IMR-90 (cell line): ENCODE measurements at regions not wholly inside any gene's neighbourhood (a gene's known extent, or its start where the extent isn't known, plus 50 kb on each side); places are given as distances from the start of the nearest gene placed in this dataset.

Experiments
- ATAC-seq: fragments of 200-7000 bp; cut with Tn5 transposase; 2 replicates; pipeline ENCODE4 v1.9.1; 2020; ENCODE audit warnings: low read depth, mild to moderate bottlenecking, moderate library complexity
- BruUV-seq: library from RNA; stranded (reverse); fragments of 400-500 nt; replicated peaks from 2 replicates; lab custom pipeline; 2021; lab: Mats Ljungman, UMichigan
- CTCF ChIA-PET: fragments of 300-600 bp; formaldehyde crosslinking; extraction: SDS; loops from one replicate; lab custom pipeline; 2021; ENCODE audit warnings: antibody characterized with exemption; lab: Yijun Ruan, JAX
- POLR2A ChIA-PET: fragments of 300-600 bp; sonication (Branson Sonifier 250); formaldehyde crosslinking; loops from one replicate; lab custom pipeline; 2022; ENCODE audit warnings: antibody characterized with exemption; ENCODE audit not compliant: unreplicated experiment; lab: Charles Lee
- DNase-seq: peaks from one replicate; pipeline ENCODE4 v3.0.0; 2013
- H2AFZ ChIP-seq: replicated peaks from 2 replicates; pipeline ENCODE3; 2013; ENCODE audit warnings: low read length, mild to moderate bottlenecking; ENCODE audit not compliant: poor library complexity
- H2AK5ac ChIP-seq: 2 replicates; pipeline ENCODE4 v1.6.1; 2013; ENCODE audit warnings: low read depth, low read length, inconsistent platforms
- H2AK9ac ChIP-seq: replicated peaks from 2 replicates; pipeline ENCODE3; 2013; ENCODE audit warnings: mild to moderate bottlenecking, low read depth, low read length, moderate library complexity; ENCODE audit not compliant: poor library complexity
- H2BK120ac ChIP-seq: 2 replicates; pipeline ENCODE4 v1.6.1; 2013; ENCODE audit warnings: low read depth, low read length, inconsistent platforms
- H2BK15ac ChIP-seq: 3 replicates; pipeline ENCODE4 v1.6.1; 2013; ENCODE audit warnings: low read depth, low read length, inconsistent platforms
- H2BK20ac ChIP-seq: 2 replicates; pipeline ENCODE4 v1.6.1; 2013; ENCODE audit warnings: low read depth, mild to moderate bottlenecking, inconsistent platforms, low read length, moderate library complexity
- H2BK5ac ChIP-seq: 2 replicates; pipeline ENCODE4 v1.6.1; 2013; ENCODE audit warnings: mild to moderate bottlenecking, low read depth, low read length, inconsistent platforms; ENCODE audit not compliant: poor library complexity, severe bottlenecking
- H3K14ac ChIP-seq: replicated peaks from 2 replicates; pipeline ENCODE4 v1.6.1; 2013; ENCODE audit warnings: low read depth, low read length, inconsistent platforms
- H3K18ac ChIP-seq: 2 replicates; pipeline ENCODE4 v1.6.1; 2013; ENCODE audit warnings: low read depth, low read length, control low read depth
- H3K23ac ChIP-seq: 2 replicates; pipeline ENCODE4 v1.6.1; 2013; ENCODE audit warnings: low read depth, low read length, inconsistent platforms
- H3K27ac ChIP-seq: 2 replicates; pipeline ENCODE4 v1.5.1; 2013; ENCODE audit warnings: mild to moderate bottlenecking, control low read depth, low read length; ENCODE audit not compliant: insufficient read depth
- H3K27me3 ChIP-seq: 2 replicates; pipeline ENCODE4 v1.6.1; 2013; ENCODE audit warnings: low read length; ENCODE audit not compliant: control insufficient read depth, insufficient read depth
- H3K36me3 ChIP-seq: 2 replicates; pipeline ENCODE4 v1.6.1; 2013; ENCODE audit warnings: low read length, mixed read lengths; ENCODE audit not compliant: control insufficient read depth, insufficient read depth
- H3K4ac ChIP-seq: 2 replicates; pipeline ENCODE4 v1.6.1; 2013; ENCODE audit warnings: low read depth, low read length, inconsistent platforms
- H3K4me1 ChIP-seq: 2 replicates; pipeline ENCODE4 v1.6.1; 2013; ENCODE audit warnings: low read length, mixed read lengths; ENCODE audit not compliant: control insufficient read depth, insufficient read depth
- H3K4me2 ChIP-seq: 2 replicates; pipeline ENCODE4 v1.6.1; 2013; ENCODE audit warnings: low read depth, mild to moderate bottlenecking, control low read depth, low read length, moderate library complexity
- H3K4me3 ChIP-seq: 2 replicates; pipeline ENCODE4 v1.5.1; 2013; ENCODE audit warnings: low read depth, mild to moderate bottlenecking, control low read depth, low read length, moderate library complexity; ENCODE audit not compliant: insufficient read depth
- H3K56ac ChIP-seq: 2 replicates; pipeline ENCODE4 v1.6.1; 2013; ENCODE audit warnings: low read length, inconsistent platforms; ENCODE audit not compliant: insufficient read depth; ENCODE audit errors: extremely low read depth
- H3K79me1 ChIP-seq, 2 experiments: 2 replicates each; pipeline ENCODE4 v1.6.1; 2013; ENCODE audit warnings: low read length in 2 of 2, inconsistent platforms in 1 of 2, low read depth in 1 of 2
- H3K9ac ChIP-seq: 2 replicates; pipeline ENCODE4 v1.6.1; 2013; ENCODE audit warnings: low read depth, low read length, control low read depth
- H3K9me1 ChIP-seq: 2 replicates; pipeline ENCODE4 v1.6.1; 2013; ENCODE audit warnings: low read length, inconsistent platforms; ENCODE audit not compliant: insufficient read depth
- H3K9me3 ChIP-seq: 2 replicates; pipeline ENCODE4 v1.6.1; 2013; ENCODE audit warnings: low read length; ENCODE audit not compliant: control insufficient read depth, insufficient read depth
- H4K20me1 ChIP-seq: 2 replicates; pipeline ENCODE4 v1.6.1; 2013; ENCODE audit warnings: low read length, inconsistent platforms; ENCODE audit not compliant: insufficient read depth
- H4K5ac ChIP-seq: 2 replicates; pipeline ENCODE4 v1.6.1; 2013; ENCODE audit warnings: mild to moderate bottlenecking, low read depth, low read length, control low read depth
- H4K8ac ChIP-seq, 2 experiments: 2 replicates each; pipeline ENCODE4 v1.6.1; 2013; ENCODE audit warnings: low read depth in 2 of 2, low read length in 2 of 2, control low read depth in 1 of 2, inconsistent platforms in 1 of 2
- H4K91ac ChIP-seq: 2 replicates; pipeline ENCODE4 v1.6.1; 2013; ENCODE audit warnings: low read depth, low read length, inconsistent platforms; ENCODE audit not compliant: insufficient read depth
- BHLHE40 ChIP-seq: fragments of 150-350 bp; IDR thresholded peaks from 2 replicates; pipeline ENCODE4 v1.6.1; 2016; ENCODE audit warnings: mild to moderate bottlenecking, low read depth, low read length
- CHD1 ChIP-seq: IDR thresholded peaks from 2 replicates; pipeline ENCODE4 v1.6.1; 2012; ENCODE audit warnings: low read depth, low read length, improper control_type of control experiment
- FOS ChIP-seq: fragments of 150-350 bp; IDR thresholded peaks from 2 replicates; pipeline ENCODE4 v1.6.1; 2016; ENCODE audit warnings: low read depth, low read length
- MAFK ChIP-seq: IDR thresholded peaks from 2 replicates; pipeline ENCODE4 v1.6.1; 2012; ENCODE audit warnings: low read depth, low read length, improper control_type of control experiment
- MAZ ChIP-seq: IDR thresholded peaks from 2 replicates; pipeline ENCODE4 v1.6.1; 2012; ENCODE audit warnings: low read depth, mild to moderate bottlenecking, low read length, improper control_type of control experiment, moderate library complexity, borderline replicate concordance
- RCOR1 ChIP-seq: IDR thresholded peaks from 2 replicates; pipeline ENCODE4 v1.6.1; 2012; ENCODE audit warnings: mild to moderate bottlenecking, low read length, improper control_type of control experiment; ENCODE audit not compliant: insufficient replicate concordance
- RFX5 ChIP-seq: IDR thresholded peaks from 2 replicates; pipeline ENCODE4 v1.8.0; 2012; ENCODE audit warnings: low read depth, mild to moderate bottlenecking, low read length, moderate library complexity
- SMC3 ChIP-seq: fragments of 150-350 bp; IDR thresholded peaks from 2 replicates; pipeline ENCODE4 v1.6.1; 2016; ENCODE audit warnings: low read depth, mild to moderate bottlenecking, antibody characterized with exemption, low read length, moderate library complexity
- WGBS, 2 experiments: methylation state at CpG; one replicate each; pipeline versions ENCODE4 v1.1.5 to v1.1.7; 2013; ENCODE audit warnings: missing lambda C conversion rate in 2 of 2; ENCODE audit not compliant: insufficient read length in 1 of 2; ENCODE audit errors: extremely low coverage in 2 of 2; 5-methylcytosine and 5-hydroxymethylcytosine counted together
- dilution Hi-C: fragments of 300-500 bp; cut with HindIII; formaldehyde crosslinking; loops from one replicate; pipeline ENCODE4 v1.14.3; 2018; ENCODE audit warnings: low sequenced_read_pairs; ENCODE audit not compliant: unreplicated experiment
- in situ Hi-C: fragments of 300-500 bp; cut with MboI; formaldehyde crosslinking; loops from 3 replicates; pipeline ENCODE4 v1.14.3; 2019; ENCODE audit warnings: low sequenced_read_pairs, inconsistent platforms, mixed read lengths
- intact Hi-C: fragments of 100-400 bp; cut with micrococcal nuclease; formaldehyde crosslinking; loops from 2 replicates; pipeline ENCODE4 v1.10.0; 2022
- TF ChIP-seq, protein P1 (sequence below): fragments of 150-350 bp; IDR thresholded peaks from 2 replicates; pipeline ENCODE4 v1.6.1; 2017; ENCODE audit warnings: mild to moderate bottlenecking, antibody characterized with exemption, low read length, low read depth
- TF ChIP-seq, protein P2 (sequence below): conservative IDR thresholded peaks from 2 replicates; pipeline ENCODE4 v1.5.1; 2012; ENCODE audit warnings: mild to moderate bottlenecking, low read depth, low read length, improper control_type of control experiment

DNA sequence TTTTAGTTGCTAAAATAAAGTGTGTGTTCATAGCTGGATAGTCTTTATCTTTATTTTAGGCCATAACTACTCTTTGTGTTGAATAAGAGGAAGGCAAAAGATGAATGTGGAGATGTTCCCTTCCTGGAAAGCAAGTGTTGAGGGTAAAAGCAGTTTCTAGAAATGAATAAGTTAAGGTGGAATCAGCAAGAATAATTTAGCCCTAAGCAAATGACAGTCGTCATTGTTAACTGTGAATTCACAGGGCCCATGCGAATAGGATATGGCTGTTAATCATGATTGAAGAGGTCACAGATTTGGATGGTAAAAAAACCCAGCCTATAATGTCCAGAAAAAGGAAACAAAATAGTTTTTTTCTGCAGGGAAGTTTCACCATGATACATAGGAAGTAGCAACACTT is 167.8 kb upstream of the PPP3CA start:
- no peak overlapping the region for H3K9ac ChIP-seq
- no peak overlapping the region for H2AK9ac ChIP-seq
- TF ChIP-seq SMC3 = no peak
- TF ChIP-seq, protein P1, sequence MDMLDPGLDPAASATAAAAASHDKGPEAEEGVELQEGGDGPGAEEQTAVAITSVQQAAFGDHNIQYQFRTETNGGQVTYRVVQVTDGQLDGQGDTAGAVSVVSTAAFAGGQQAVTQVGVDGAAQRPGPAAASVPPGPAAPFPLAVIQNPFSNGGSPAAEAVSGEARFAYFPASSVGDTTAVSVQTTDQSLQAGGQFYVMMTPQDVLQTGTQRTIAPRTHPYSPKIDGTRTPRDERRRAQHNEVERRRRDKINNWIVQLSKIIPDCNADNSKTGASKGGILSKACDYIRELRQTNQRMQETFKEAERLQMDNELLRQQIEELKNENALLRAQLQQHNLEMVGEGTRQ = no peak
- no peak for TF ChIP-seq RFX5
- TF ChIP-seq FOS = no peak
- TF ChIP-seq CHD1 = no peak
- TF ChIP-seq RCOR1 = no peak
- TF ChIP-seq, protein P2, sequence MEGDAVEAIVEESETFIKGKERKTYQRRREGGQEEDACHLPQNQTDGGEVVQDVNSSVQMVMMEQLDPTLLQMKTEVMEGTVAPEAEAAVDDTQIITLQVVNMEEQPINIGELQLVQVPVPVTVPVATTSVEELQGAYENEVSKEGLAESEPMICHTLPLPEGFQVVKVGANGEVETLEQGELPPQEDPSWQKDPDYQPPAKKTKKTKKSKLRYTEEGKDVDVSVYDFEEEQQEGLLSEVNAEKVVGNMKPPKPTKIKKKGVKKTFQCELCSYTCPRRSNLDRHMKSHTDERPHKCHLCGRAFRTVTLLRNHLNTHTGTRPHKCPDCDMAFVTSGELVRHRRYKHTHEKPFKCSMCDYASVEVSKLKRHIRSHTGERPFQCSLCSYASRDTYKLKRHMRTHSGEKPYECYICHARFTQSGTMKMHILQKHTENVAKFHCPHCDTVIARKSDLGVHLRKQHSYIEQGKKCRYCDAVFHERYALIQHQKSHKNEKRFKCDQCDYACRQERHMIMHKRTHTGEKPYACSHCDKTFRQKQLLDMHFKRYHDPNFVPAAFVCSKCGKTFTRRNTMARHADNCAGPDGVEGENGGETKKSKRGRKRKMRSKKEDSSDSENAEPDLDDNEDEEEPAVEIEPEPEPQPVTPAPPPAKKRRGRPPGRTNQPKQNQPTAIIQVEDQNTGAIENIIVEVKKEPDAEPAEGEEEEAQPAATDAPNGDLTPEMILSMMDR = no peak
- no peak for TF ChIP-seq MAZ
- TF ChIP-seq BHLHE40 = no peak
- TF ChIP-seq MAFK = no peak
- no peak overlapping the region for H2BK120ac ChIP-seq
- H4K8ac ChIP-seq = no peak overlapping the region
- H3K23ac ChIP-seq = no peak overlapping the region
- H3K14ac ChIP-seq = no peak overlapping the region
- H3K4ac ChIP-seq = no peak overlapping the region
- in situ Hi-C loops = no loop called here
- H3K9me3 ChIP-seq = no peaks in the 10 kb centered on the region
- no peak overlapping the region for H2BK20ac ChIP-seq
- H2AK5ac ChIP-seq = no peak overlapping the region
- dilution Hi-C loops = no loop called here
- H3K27me3 ChIP-seq = no peaks in the 10 kb centered on the region; the same call in 1 of the 2 replicates
- ChIA-PET CTCF (no interaction called here), POLR2A (no interaction called here)
- no peaks in the 10 kb centered on the region for H4K20me1 ChIP-seq
- H3K4me1 ChIP-seq = no peaks in the 10 kb centered on the region
- WGBS, 2 experiments = no CpG with 5 or more reads among the region's 2 CpGs
- ATAC-seq (no peak), DNase-seq (no peak)
- no peak overlapping the region for H4K91ac ChIP-seq
- no peaks in the 10 kb centered on the region for H3K79me1 ChIP-seq
- H2AFZ ChIP-seq = no peak overlapping the region
- intact Hi-C loops = no loop called here
- no peak overlapping the region for H4K5ac ChIP-seq
- H3K36me3 ChIP-seq = no peaks in the 10 kb centered on the region
- H3K27ac ChIP-seq = no peak overlapping the region
- no peaks in the 10 kb centered on the region for H3K9me1 ChIP-seq
- BruUV-seq = no TSS peak
- H3K56ac ChIP-seq = no peak overlapping the region
- no peak overlapping the region for H2BK15ac ChIP-seq
- H3K18ac ChIP-seq = no peak overlapping the region
- no peak overlapping the region for H3K4me2 ChIP-seq
- no peak overlapping the region for H2BK5ac ChIP-seq
- H3K4me3 ChIP-seq = no peak overlapping the region
